Spleen (tissue), 7 donors: ENCODE measurements at regions not wholly inside any gene's neighbourhood (a gene's known extent, or its start where the extent isn't known, plus 50 kb on each side); places are given as distances from the start of the nearest gene placed in this dataset.

Experiments
- POLR2A ChIP-seq, 3 donors: fragments of 450-650 bp; IDR thresholded peaks; one replicate each; pipeline ENCODE4 v1.5.1; 2017; ENCODE audit warnings: antibody characterized with exemption in 3 of 3, mild to moderate bottlenecking in 1 of 3
- TF ChIP-seq, protein P1 (sequence below), 11 experiments: fragments of 200-600 bp in 7 of 11; fragments of 450-650 bp in 4 of 11; sonication (generic) in 4 of 11; IDR thresholded peaks in 8 of 11; conservative IDR thresholded peaks in 3 of 11; 1 replicate in 7 of 11; 2 replicates in 4 of 11; pipeline versions ENCODE4 v1.4.0 to v1.8.0; 2016 to 2021; ENCODE audit warnings: antibody characterized with exemption in 11 of 11, inconsistent platforms in 4 of 11, mild to moderate bottlenecking in 1 of 11
- donor health status: DM: no; HTN: no; CAD: no; lungs with moderate emphysema.
- donor health status: DM: no; HTN: no; CAD: no.
- donor health status: DM: no; HTN: no; CAD: no.

DNA sequence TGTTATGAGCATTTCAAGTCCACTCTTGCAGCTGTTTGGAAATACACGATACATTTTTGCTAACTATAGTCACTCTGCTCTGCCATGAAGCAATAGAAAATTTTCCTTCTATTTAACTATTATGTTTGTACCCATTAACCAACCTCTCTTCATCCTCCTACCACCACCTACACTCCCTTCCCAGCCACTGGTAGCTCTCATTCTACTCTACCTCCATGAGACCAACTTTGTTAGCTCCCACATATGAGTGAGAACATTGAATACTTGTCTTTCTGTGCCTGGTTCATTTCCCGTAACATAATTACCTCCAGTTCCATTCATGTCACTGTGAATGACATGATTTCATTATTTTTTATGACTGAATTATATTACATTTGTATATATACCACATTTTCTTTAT, 505.9 kb upstream of the CCNG1 start:
- TF ChIP-seq, protein P1, sequence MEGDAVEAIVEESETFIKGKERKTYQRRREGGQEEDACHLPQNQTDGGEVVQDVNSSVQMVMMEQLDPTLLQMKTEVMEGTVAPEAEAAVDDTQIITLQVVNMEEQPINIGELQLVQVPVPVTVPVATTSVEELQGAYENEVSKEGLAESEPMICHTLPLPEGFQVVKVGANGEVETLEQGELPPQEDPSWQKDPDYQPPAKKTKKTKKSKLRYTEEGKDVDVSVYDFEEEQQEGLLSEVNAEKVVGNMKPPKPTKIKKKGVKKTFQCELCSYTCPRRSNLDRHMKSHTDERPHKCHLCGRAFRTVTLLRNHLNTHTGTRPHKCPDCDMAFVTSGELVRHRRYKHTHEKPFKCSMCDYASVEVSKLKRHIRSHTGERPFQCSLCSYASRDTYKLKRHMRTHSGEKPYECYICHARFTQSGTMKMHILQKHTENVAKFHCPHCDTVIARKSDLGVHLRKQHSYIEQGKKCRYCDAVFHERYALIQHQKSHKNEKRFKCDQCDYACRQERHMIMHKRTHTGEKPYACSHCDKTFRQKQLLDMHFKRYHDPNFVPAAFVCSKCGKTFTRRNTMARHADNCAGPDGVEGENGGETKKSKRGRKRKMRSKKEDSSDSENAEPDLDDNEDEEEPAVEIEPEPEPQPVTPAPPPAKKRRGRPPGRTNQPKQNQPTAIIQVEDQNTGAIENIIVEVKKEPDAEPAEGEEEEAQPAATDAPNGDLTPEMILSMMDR (IDR thresholded peaks at IDR 0.05 in 8 of 11, conservative IDR thresholded peaks at IDR 0.05 in 3 of 11) = no peak
- no peak for TF ChIP-seq POLR2A (IDR thresholded peaks at IDR 0.05)
